ENCODE measurements at regions not wholly inside any gene's neighbourhood (a gene's known extent, or its start where the extent isn't known, plus 50 kb on each side); places are given as distances from the start of the nearest gene placed in this dataset.

DNA sequence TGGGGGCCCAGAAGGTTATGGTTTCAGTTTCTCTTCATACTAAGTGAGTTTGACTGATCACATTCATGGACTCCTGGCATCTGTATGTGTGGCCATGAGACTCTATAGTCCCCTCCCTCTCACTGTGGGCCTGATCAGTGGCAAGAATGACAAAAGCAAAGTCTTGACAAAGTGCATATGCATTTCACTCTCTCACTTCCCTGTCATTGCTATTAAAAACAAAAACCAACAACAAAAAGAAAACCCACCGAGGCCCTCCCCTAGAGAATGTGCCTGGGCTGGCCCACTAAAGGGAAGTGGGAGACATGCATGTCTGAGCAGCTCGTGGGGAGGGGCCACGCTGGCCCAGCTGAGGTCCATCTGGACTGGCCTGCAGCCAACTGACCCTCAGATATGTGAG is 600.1 kb upstream of the RAB6C start:
- H3K9me3 ChIP-seq, result no peaks in the 10 kb centered on the region
- H3K36me3 ChIP-seq, result no peaks in the 10 kb centered on the region
- intact Hi-C loops (cut with DNase I), result no loop called here
- H3K27ac ChIP-seq, result no peak overlapping the region
- H3K4me1 ChIP-seq, result no peaks in the 10 kb centered on the region
- TF ChIP-seq, protein P1, sequence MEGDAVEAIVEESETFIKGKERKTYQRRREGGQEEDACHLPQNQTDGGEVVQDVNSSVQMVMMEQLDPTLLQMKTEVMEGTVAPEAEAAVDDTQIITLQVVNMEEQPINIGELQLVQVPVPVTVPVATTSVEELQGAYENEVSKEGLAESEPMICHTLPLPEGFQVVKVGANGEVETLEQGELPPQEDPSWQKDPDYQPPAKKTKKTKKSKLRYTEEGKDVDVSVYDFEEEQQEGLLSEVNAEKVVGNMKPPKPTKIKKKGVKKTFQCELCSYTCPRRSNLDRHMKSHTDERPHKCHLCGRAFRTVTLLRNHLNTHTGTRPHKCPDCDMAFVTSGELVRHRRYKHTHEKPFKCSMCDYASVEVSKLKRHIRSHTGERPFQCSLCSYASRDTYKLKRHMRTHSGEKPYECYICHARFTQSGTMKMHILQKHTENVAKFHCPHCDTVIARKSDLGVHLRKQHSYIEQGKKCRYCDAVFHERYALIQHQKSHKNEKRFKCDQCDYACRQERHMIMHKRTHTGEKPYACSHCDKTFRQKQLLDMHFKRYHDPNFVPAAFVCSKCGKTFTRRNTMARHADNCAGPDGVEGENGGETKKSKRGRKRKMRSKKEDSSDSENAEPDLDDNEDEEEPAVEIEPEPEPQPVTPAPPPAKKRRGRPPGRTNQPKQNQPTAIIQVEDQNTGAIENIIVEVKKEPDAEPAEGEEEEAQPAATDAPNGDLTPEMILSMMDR (IDR thresholded peaks at IDR 0.05), result no peak
- DNase-seq (ENCODE audit: low spot score in 2 of 2), result no peak
- no peak overlapping the region for H3K4me3 ChIP-seq
- H3K27me3 ChIP-seq, result no peaks in the 10 kb centered on the region

DNA sequence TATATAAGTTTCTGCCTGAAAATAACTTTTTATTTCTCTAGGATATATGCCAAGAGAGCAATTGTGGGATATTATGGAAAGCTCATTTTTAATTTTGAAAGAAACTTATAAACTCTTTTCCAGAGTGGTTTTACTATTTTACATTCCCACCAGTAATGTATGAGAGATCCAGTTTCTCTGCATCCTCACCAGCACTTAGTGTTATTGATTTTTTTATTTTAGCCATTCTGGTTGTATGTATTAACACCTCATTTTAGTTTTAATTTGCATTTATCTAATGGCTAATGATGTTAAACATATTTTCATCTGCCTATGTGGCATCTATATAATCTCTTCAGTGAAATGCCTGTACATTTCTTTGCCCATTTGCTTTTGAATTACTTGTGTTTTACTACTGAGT is 597.7 kb upstream of the RAB6C start:
- H3K27me3 ChIP-seq, result no peaks in the 10 kb centered on the region
- no peak overlapping the region for H3K27ac ChIP-seq
- intact Hi-C loops (cut with DNase I), result loop anchor here (10.0 kb wide), 1 partner anchor 1137 kb away; no protein-coding TSS in a partner anchor
- no peak for DNase-seq (ENCODE audit: low spot score in 2 of 2)
- no peaks in the 10 kb centered on the region for H3K4me1 ChIP-seq
- no peaks in the 10 kb centered on the region for H3K9me3 ChIP-seq
- H3K4me3 ChIP-seq, result no peak overlapping the region
- TF ChIP-seq, protein P1 (IDR thresholded peaks at IDR 0.05), result no peak
- no peaks in the 10 kb centered on the region for H3K36me3 ChIP-seq

DNA sequence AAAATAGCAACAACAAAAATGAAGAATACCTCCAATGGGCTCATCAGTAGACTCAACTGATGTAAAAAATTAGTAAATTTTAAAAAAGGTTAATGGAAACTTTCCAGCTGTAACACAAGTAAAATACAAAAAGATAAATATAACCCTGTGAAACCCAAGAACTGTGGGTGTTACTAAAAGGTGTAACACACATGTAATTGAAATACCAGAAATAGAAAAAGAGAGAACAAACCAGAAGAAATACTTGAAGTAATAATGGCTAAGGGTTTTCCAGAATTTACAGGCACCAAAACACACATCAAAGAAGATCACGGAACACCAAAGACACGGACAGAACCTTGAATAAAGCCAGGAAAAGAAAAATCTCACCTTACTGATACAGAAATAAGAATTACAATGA is 590.6 kb upstream of the RAB6C start:
- DNase-seq (ENCODE audit: low spot score in 2 of 2), result no peak
- Histone ChIP-seq H3K27me3 (no peaks in the 10 kb centered on the region), H3K9me3 (no peaks in the 10 kb centered on the region), H3K36me3 (no peaks in the 10 kb centered on the region), H3K27ac (no peak overlapping the region), H3K4me1 (no peaks in the 10 kb centered on the region), H3K4me3 (no peak overlapping the region)
- intact Hi-C loops (cut with DNase I), result loop anchor here (10.0 kb wide), 1 partner anchor 1144 kb away; no protein-coding TSS in a partner anchor
- TF ChIP-seq, protein P1 (IDR thresholded peaks at IDR 0.05), result no peak

DNA sequence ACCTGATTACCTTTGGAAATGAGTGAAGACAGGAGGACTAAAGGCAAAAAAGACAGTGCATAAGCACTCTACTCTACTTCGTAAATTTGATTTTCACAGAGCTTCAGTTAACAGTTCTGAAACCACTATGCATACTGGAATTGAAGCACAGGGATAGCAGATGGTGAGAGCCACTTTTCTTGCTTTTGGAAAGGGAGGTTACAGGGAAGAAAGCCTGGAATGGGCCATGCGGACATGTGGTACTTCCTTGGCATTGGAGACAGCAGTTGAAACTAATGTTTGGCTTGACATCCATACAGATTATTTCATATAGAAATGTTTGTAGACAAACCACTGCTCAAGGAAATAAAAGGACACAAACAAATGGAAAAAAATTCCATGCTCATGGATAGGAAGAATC is 585.6 kb upstream of the RAB6C start:
- intact Hi-C loops (cut with DNase I), result no loop called here
- H3K9me3 ChIP-seq, result no peaks in the 10 kb centered on the region

DNA sequence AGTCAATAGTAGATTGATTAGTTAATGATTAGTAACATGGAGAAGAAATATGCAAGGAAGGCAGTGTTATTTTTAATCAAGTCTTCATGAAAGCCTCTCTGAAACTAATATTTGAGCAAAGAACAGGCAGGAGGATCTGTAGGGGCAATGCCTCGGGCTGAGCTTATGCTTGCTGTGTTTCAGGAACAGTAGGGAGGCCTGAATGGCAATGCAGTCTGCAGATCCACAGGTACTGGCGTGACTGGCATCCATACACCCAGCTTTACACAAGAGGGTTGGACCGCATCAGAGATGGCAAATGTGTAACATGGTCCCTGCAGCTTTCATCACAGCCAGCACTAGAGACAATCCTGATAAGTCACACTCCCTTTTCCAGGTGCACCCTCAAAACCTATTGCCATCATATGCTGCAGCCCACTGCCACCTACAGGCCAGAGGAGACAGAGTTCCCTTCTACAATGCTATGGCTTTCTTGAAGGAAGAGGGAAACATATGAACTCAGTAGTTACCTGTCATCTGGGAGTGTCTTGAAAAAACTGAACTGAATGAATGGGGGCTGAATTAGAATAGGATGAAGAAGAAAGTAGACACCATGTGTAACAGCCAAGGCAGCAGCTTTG is 582.4 kb upstream of the RAB6C start:
- H3K36me3 ChIP-seq, result no peaks in the 10 kb centered on the region
- no peak overlapping the region for H3K27ac ChIP-seq
- no peaks in the 10 kb centered on the region for H3K27me3 ChIP-seq
- intact Hi-C loops (cut with DNase I), result loop anchor here (5.0 kb wide), 1 partner anchor 660 kb away; no protein-coding TSS in a partner anchor
- H3K4me3 ChIP-seq, result no peak overlapping the region
- H3K4me1 ChIP-seq, result no peaks in the 10 kb centered on the region
- no peaks in the 10 kb centered on the region for H3K9me3 ChIP-seq
- TF ChIP-seq, protein P1 (IDR thresholded peaks at IDR 0.05), result peak in 2 of 3 experiments; percentile 41 to 63
- no peak for DNase-seq (ENCODE audit: low spot score in 2 of 2)

More for the DNA sequence above, 585.6 kb upstream of the RAB6C start:
- Histone ChIP-seq H3K27me3 (no peaks in the 10 kb centered on the region), H3K27ac (no peak overlapping the region), H3K4me1 (no peaks in the 10 kb centered on the region), H3K4me3 (no peak overlapping the region), H3K36me3 (no peaks in the 10 kb centered on the region)
- DNase-seq (ENCODE audit: low spot score in 2 of 2), result no peak
- TF ChIP-seq, protein P1 (IDR thresholded peaks at IDR 0.05), result no peak
